ENCODE measurements at regions not wholly inside any gene's neighbourhood (a gene's known extent, or its start where the extent isn't known, plus 50 kb on each side); places are given as distances from the start of the nearest gene placed in this dataset.

DNA sequence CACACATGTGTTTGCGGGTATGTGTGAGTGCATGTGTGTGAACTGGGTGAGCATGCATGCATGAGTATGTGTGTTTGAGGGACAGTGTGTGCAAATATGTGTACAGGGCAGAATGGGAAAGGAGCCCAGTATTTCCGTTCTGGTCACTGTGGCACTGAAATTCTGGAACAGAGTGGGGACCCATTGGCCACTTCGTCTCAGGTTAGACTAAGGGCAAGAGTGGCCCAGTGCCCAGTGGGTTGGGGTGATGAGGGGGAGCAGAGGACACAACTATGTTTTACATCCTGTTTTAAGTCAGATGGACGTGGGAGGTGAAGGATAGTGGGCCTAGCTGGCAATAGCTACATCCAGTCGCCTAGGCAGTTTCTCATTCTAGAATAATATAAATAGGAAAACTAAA lies 438.5 kb downstream of the DYNC2H1 start:
- 67 to 86% (median 82%) methylated on average over 1 to 4 of the region's 5 CpGs; no CpG with 5 or more reads in 4 of the 10 experiments for WGBS, 10 experiments
- H3K4me3 ChIP-seq = no peak overlapping the region
- H3K27ac ChIP-seq = no peak overlapping the region
- in situ Hi-C loops (cut with MboI; ENCODE audit: low pct_unique_long_range_greater_than_20kb in 2 of 9, low sequenced_read_pairs in 9 of 9, unreplicated experiment in 9 of 9) = no loop called here
- ATAC-seq (replicated peaks in 6 of 8) = no peak
- H3K4me1 ChIP-seq (replicated peaks in 1 of 2) = no peaks in the 10 kb centered on the region

GRCh38 chr11:103548838-103549237 lies 439.6 kb downstream of the DYNC2H1 start:
- no peak overlapping the region for H3K27ac ChIP-seq
- ATAC-seq (replicated peaks in 6 of 8) = no peak
- in situ Hi-C loops (cut with MboI; ENCODE audit: low pct_unique_long_range_greater_than_20kb in 2 of 9, low sequenced_read_pairs in 9 of 9, unreplicated experiment in 9 of 9) = no loop called here
- H3K4me1 ChIP-seq (replicated peaks in 1 of 2) = no peaks in the 10 kb centered on the region
- H3K4me3 ChIP-seq = no peak overlapping the region
- 20 to 100% (median 91%) methylated on average over 1 of the region's 1 CpG; no CpG with 5 or more reads in 3 of the 10 experiments for WGBS, 10 experiments

DNA sequence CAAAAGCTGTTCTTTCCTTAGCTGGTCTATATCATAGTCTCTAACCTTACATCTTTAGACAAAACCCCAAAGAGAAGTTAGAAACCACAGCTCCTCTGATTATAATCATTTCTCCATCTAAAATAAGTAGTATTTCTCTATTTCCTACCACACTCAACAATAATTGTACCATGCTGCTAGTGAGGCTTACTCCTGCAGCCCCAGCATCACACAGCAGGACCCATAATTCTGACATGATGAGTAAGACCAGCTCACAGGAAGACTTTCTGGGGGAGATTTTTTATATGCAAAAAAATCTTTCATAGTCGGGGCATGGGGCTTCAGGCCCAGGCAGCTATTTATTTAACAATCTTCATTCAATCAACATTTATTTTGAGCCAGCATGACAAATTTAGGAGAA lies 441.6 kb downstream of the DYNC2H1 start:
- H3K4me1 ChIP-seq (replicated peaks in 1 of 2) = no peaks in the 10 kb centered on the region
- no peak for ATAC-seq (replicated peaks in 6 of 8)
- H3K4me3 ChIP-seq = no peak overlapping the region
- H3K27ac ChIP-seq = no peak overlapping the region
- in situ Hi-C loops (cut with MboI; ENCODE audit: low pct_unique_long_range_greater_than_20kb in 2 of 9, low sequenced_read_pairs in 9 of 9, unreplicated experiment in 9 of 9) = no loop called here
- whole genome bisulfite sequencing, 10 experiments = 0 to 100% (median 80%) methylated on average over 1 of the region's 1 CpG; no CpG with 5 or more reads in 3 of the 10 experiments

DNA sequence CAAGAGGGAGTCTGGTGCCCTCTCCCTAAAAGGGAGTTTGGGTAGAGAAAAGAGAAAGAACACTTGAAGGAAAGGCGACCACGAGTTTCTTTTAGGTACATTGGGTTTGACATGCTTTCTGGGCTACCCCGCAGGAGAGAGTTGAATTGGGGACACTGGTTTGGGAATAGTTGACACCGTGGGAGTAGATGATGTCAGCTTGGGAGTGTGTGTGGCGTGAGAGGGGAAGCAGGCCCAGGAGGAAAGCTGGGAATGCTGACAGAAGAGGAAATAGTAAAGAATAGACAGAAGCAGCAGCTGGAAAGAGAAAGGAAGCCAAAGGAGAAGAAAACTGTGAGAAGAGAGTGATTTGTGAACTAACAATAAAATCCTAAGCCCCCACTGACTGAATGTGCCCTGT lies 442.9 kb downstream of the DYNC2H1 start:
- Histone ChIP-seq H3K27ac (no peak overlapping the region), H3K4me1 (replicated peaks in 1 of 2) (no peaks in the 10 kb centered on the region), H3K4me3 (no peak overlapping the region)
- ATAC-seq (replicated peaks in 6 of 8) = no peak
- in situ Hi-C loops (cut with MboI; ENCODE audit: low pct_unique_long_range_greater_than_20kb in 2 of 9, low sequenced_read_pairs in 9 of 9, unreplicated experiment in 9 of 9) = no loop called here
- WGBS, 10 experiments = 52 to 93% (median 75%) methylated on average over 1 to 5 of the region's 5 CpGs; no CpG with 5 or more reads in 1 of the 10 experiments

- H3K4me1 ChIP-seq (replicated peaks in 1 of 2) = no peaks in the 10 kb centered on the region
- ATAC-seq (replicated peaks in 6 of 8) = no peak
- in situ Hi-C loops (cut with MboI; ENCODE audit: low pct_unique_long_range_greater_than_20kb in 2 of 9, low sequenced_read_pairs in 9 of 9, unreplicated experiment in 9 of 9) = no loop called here
- 45 to 100% (median 80%) methylated on average over 1 to 3 of the region's 3 CpGs; no CpG with 5 or more reads in 2 of the 10 experiments for WGBS, 10 experiments
- H3K4me3 ChIP-seq = no peak overlapping the region
- no peak overlapping the region for H3K27ac ChIP-seq
Observed at GRCh38 chr11:103556171-103556570, 446.9 kb downstream of the DYNC2H1 start.

DNA sequence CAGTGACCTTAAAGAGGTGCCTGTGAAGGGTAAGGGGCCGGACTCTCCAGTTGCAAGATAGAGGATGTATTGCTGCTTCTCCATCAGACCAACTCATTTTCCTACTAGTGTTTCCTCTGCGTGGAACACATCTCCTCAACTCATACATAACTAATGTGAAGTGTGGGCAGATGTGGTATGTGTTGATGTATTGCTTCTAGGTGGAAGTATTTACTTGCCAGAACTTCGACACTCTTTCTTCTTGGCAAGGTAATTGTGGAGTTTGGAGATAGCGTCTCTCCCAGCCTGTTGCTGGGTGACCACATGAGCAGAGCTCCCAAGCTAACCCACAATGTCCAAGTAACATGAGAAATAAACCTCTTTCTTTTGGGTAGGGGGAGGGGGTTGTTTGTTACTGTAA lies 456.9 kb downstream of the DYNC2H1 start:
- H3K4me3 ChIP-seq = no peak overlapping the region
- ATAC-seq (replicated peaks in 6 of 8) = no peak
- no peak overlapping the region for H3K27ac ChIP-seq
- H3K4me1 ChIP-seq (replicated peaks in 1 of 2) = no peaks in the 10 kb centered on the region
- in situ Hi-C loops (cut with MboI; ENCODE audit: low pct_unique_long_range_greater_than_20kb in 2 of 9, low sequenced_read_pairs in 9 of 9, unreplicated experiment in 9 of 9) = no loop called here
- WGBS, 10 experiments = 33 to 100% (median 66%) methylated on average over 1 to 3 of the region's 4 CpGs; no CpG with 5 or more reads in 3 of the 10 experiments

- in situ Hi-C loops (cut with MboI; ENCODE audit: low pct_unique_long_range_greater_than_20kb in 2 of 9, low sequenced_read_pairs in 9 of 9, unreplicated experiment in 9 of 9) = loop anchor here in 2 of 9 experiments (25.0 kb wide), 1 partner anchor 244 kb away; no protein-coding TSS in a partner anchor
- Histone ChIP-seq H3K27ac (no peak overlapping the region), H3K4me1 (replicated peaks in 1 of 2) (peaks cover 8 to 12% of the 10 kb centered on the region in 2 donors), H3K4me3 (no peak overlapping the region)
- 0 to 75% methylated on average over 1 to 2 of the region's 2 CpGs; no CpG with 5 or more reads in 8 of the 10 experiments for WGBS, 10 experiments
- peak in 5 of 8 experiments; percentile 71 to 93 (median 81) for ATAC-seq (replicated peaks in 6 of 8)
Observed at GRCh38 chr11:103581760-103582159, 454.7 kb upstream of the DDI1 start.

GRCh38 chr11:103582351-103582909 lies 454.0 kb upstream of the DDI1 start:
- Histone ChIP-seq H3K27ac (no peak overlapping the region), H3K4me3 (no peak overlapping the region), H3K4me1 (replicated peaks in 1 of 2) (peaks cover 8 to 12% of the 10 kb centered on the region in 2 donors)
- WGBS, 10 experiments = 33 to 86% (median 71%) methylated on average over 1 to 4 of the region's 4 CpGs; no CpG with 5 or more reads in 1 of the 10 experiments
- no peak for ATAC-seq (replicated peaks in 6 of 8)
- in situ Hi-C loops (cut with MboI; ENCODE audit: low pct_unique_long_range_greater_than_20kb in 2 of 9, low sequenced_read_pairs in 9 of 9, unreplicated experiment in 9 of 9) = loop anchor here in 2 of 9 experiments (25.0 kb wide), 1 partner anchor 245 kb away; no protein-coding TSS in a partner anchor

DNA sequence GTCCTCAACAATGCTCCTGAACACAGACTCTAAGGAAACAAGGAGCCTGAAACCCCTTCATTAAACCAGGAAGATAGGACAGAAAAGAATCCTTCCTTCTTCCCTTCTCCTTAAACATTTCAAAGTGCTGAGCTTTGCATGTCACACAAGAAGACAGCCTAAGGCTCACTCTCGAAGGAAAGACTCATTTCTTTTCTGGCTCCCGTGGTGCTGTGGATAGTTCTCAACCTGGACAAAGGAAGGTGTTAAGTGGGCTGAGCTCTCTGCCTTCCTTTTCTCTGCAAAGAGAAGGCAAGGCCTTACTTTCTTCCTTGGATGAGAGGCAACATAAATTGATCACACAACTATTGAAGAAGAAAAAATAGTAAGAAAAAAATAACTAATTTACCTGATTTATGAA lies 452.4 kb upstream of the DDI1 start:
- no peak for ATAC-seq (replicated peaks in 6 of 8)
- Histone ChIP-seq H3K27ac (no peak overlapping the region), H3K4me3 (no peak overlapping the region), H3K4me1 (replicated peaks in 1 of 2) (peaks cover 8 to 19% of the 10 kb centered on the region in 2 donors)
- in situ Hi-C loops (cut with MboI; ENCODE audit: low pct_unique_long_range_greater_than_20kb in 2 of 9, low sequenced_read_pairs in 9 of 9, unreplicated experiment in 9 of 9) = loop anchor here in 2 of 9 experiments (25.0 kb wide), 1 partner anchor 247 kb away; no protein-coding TSS in a partner anchor
- WGBS, 10 experiments = 42 to 80% (median 50%) methylated on average over 1 to 2 of the region's 2 CpGs; no CpG with 5 or more reads in 5 of the 10 experiments

- peak in 2 of 8 experiments; percentile 71 to 78 for ATAC-seq (replicated peaks in 6 of 8)
Observed at GRCh38 chr11:103584720-103585119, 451.7 kb upstream of the DDI1 start.

GRCh38 chr11:103585401-103585800 lies 451.0 kb upstream of the DDI1 start:
- Histone ChIP-seq H3K4me1 (replicated peaks in 1 of 2) (peaks cover 8 to 19% of the 10 kb centered on the region in 2 donors), H3K27ac (no peak overlapping the region), H3K4me3 (no peak overlapping the region)
- WGBS, 10 experiments = 50 to 95% (median 74%) methylated on average over 1 to 2 of the region's 2 CpGs; no CpG with 5 or more reads in 1 of the 10 experiments
- in situ Hi-C loops (cut with MboI; ENCODE audit: low pct_unique_long_range_greater_than_20kb in 2 of 9, low sequenced_read_pairs in 9 of 9, unreplicated experiment in 9 of 9) = loop anchor here in 2 of 9 experiments (25.0 kb wide), 1 partner anchor 248 kb away; no protein-coding TSS in a partner anchor
- no peak for ATAC-seq (replicated peaks in 6 of 8)

More at GRCh38 chr11:103584720-103585119, 451.7 kb upstream of the DDI1 start:
- no peak overlapping the region for H3K27ac ChIP-seq
- in situ Hi-C loops (cut with MboI; ENCODE audit: low pct_unique_long_range_greater_than_20kb in 2 of 9, low sequenced_read_pairs in 9 of 9, unreplicated experiment in 9 of 9) = loop anchor here in 2 of 9 experiments (25.0 kb wide), 1 partner anchor 247 kb away; no protein-coding TSS in a partner anchor
- peaks cover 8 to 19% of the 10 kb centered on the region in 2 donors for H3K4me1 ChIP-seq (replicated peaks in 1 of 2)
- WGBS, 10 experiments = 40 to 100% (median 67%) methylated on average over 1 of the region's 1 CpG; no CpG with 5 or more reads in 4 of the 10 experiments
- H3K4me3 ChIP-seq = no peak overlapping the region

- Histone ChIP-seq H3K4me3 (no peak overlapping the region), H3K27ac (no peak overlapping the region), H3K4me1 (replicated peaks in 1 of 2) (peaks cover 8 to 19% of the 10 kb centered on the region in 2 donors)
- in situ Hi-C loops (cut with MboI; ENCODE audit: low pct_unique_long_range_greater_than_20kb in 2 of 9, low sequenced_read_pairs in 9 of 9, unreplicated experiment in 9 of 9) = loop anchor here in 2 of 9 experiments (25.0 kb wide), 1 partner anchor 249 kb away; no protein-coding TSS in a partner anchor
- no peak for ATAC-seq (replicated peaks in 6 of 8)
- WGBS, 10 experiments = 76 to 100% (median 93%) methylated on average over 1 to 5 of the region's 5 CpGs; no CpG with 5 or more reads in 2 of the 10 experiments
Observed at GRCh38 chr11:103585911-103586310, 450.5 kb upstream of the DDI1 start.

DNA sequence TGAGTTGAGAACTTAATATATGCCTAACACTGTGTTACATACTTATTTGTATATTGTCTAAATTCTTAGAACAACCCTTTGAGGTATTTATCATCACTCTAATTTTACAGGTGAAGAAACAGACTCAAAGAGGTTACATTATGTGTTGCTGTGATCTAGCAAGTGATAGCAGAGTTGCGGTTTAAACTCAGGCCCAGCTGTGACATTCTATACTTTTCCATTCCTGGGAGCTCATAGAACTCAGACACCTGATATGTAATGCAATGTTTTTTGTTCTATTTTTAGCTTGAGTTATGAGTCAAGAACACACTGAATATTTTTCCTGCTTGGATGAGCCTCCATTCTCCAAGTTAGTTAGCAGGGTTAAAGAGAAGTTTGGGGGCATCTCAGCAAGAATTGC lies 449.7 kb upstream of the DDI1 start:
- no peak for ATAC-seq (replicated peaks in 6 of 8)
- Histone ChIP-seq H3K4me1 (replicated peaks in 1 of 2) (peaks cover 3 to 16% of the 10 kb centered on the region in 2 donors), H3K27ac (no peak overlapping the region), H3K4me3 (no peak overlapping the region)
- in situ Hi-C loops (cut with MboI; ENCODE audit: low pct_unique_long_range_greater_than_20kb in 2 of 9, low sequenced_read_pairs in 9 of 9, unreplicated experiment in 9 of 9) = loop anchor here in 2 of 9 experiments (25.0 kb wide), 1 partner anchor 249 kb away; no protein-coding TSS in a partner anchor
- 100% methylated on average over 1 of the region's 1 CpG; no CpG with 5 or more reads in 3 of the 10 experiments for WGBS, 10 experiments

Measured in motor neuron (in vitro differentiated cells).